SK-N-MC (cell line): ENCODE measurements at regions not wholly inside any gene's neighbourhood (a gene's known extent, or its start where the extent isn't known, plus 50 kb on each side); places are given as distances from the start of the nearest gene placed in this dataset.

Experiments
- EZH2 ChIP-seq: fragments of 200-600 bp; sonication (generic); IDR thresholded peaks from one replicate; pipeline ENCODE4 v1.6.1; 2017; ENCODE audit warnings: antibody characterized with exemption
- POLR2AphosphoS5 ChIP-seq: IDR thresholded peaks from 2 replicates; pipeline ENCODE4 v1.6.1; 2012; ENCODE audit warnings: mild to moderate bottlenecking, low read depth, low read length, borderline replicate concordance

GRCh38 chr6:110033101-110033500 lies 55.0 kb downstream of the GPR6 start:
- TF ChIP-seq EZH2 (no peak), POLR2AphosphoS5 (no peak)
